Caco-2 (cell line): ENCODE measurements at regions not wholly inside any gene's neighbourhood (a gene's known extent, or its start where the extent isn't known, plus 50 kb on each side); places are given as distances from the start of the nearest gene placed in this dataset.

Experiments
- BruUV-seq: library from RNA; stranded (reverse); fragments of 400-500 nt; replicated peaks from 2 replicates; lab custom pipeline; 2021; lab: Mats Ljungman, UMichigan
- CTCF ChIA-PET: fragments of 300-600 bp; sonication (Branson Sonifier 250); formaldehyde crosslinking; loops from one replicate; lab custom pipeline; 2022; ENCODE audit warnings: antibody characterized with exemption; lab: Charles Lee
- POLR2A ChIA-PET: fragments of 300-600 bp; sonication (Branson Sonifier 250); formaldehyde crosslinking; loops from one replicate; lab custom pipeline; 2022; ENCODE audit warnings: antibody characterized with exemption; lab: Charles Lee
- DNase-seq, 2 experiments: peaks; one replicate each; pipeline versions ENCODE4 v3.0.0 to v3.0.0-alpha.2; 2020 to 2022
- H3K27me3 ChIP-seq: replicated peaks from 2 replicates; pipeline ENCODE4 v1.6.0; 2011; ENCODE audit warnings: low read length; ENCODE audit not compliant: control insufficient read depth, insufficient read depth
- H3K36me3 ChIP-seq: 2 replicates; pipeline ENCODE4 v1.5.1; 2011; ENCODE audit warnings: low read length; ENCODE audit not compliant: control insufficient read depth, insufficient read depth
- H3K4me1 ChIP-seq: fragments of 250-450 bp; sonication (Bioruptor Pico); 2 replicates; pipeline ENCODE4 v1.5.1; 2020; ENCODE audit warnings: mild to moderate bottlenecking
- H3K4me3 ChIP-seq: 2 replicates; pipeline ENCODE4 v1.5.1; 2011; ENCODE audit warnings: low read depth, mild to moderate bottlenecking, control low read depth, low read length
- H3K9me3 ChIP-seq: fragments of 250-450 bp; sonication (Bioruptor Pico); 2 replicates; pipeline ENCODE4 v1.5.1; 2020; ENCODE audit warnings: mild to moderate bottlenecking, moderate library complexity
- H3K27ac Mint-ChIP-seq: one replicate; pipeline ENCODE4 v1.8.0; 2022; ENCODE audit warnings: mixed read lengths; ENCODE audit not compliant: unreplicated experiment
- H3K27me3 Mint-ChIP-seq: one replicate; pipeline ENCODE4 v1.8.0; 2022; ENCODE audit warnings: mixed read lengths; ENCODE audit not compliant: insufficient read depth, unreplicated experiment
- H3K36me3 Mint-ChIP-seq: one replicate; pipeline ENCODE4 v1.8.0; 2022; ENCODE audit warnings: mild to moderate bottlenecking, mixed read lengths; ENCODE audit not compliant: insufficient read depth, unreplicated experiment
- H3K4me1 Mint-ChIP-seq: one replicate; pipeline ENCODE4 v1.8.0; 2022; ENCODE audit warnings: low read depth, mixed read lengths; ENCODE audit not compliant: unreplicated experiment
- H3K4me3 Mint-ChIP-seq: one replicate; pipeline ENCODE4 v1.8.0; 2022; ENCODE audit warnings: mild to moderate bottlenecking, moderate library complexity, mixed read lengths; ENCODE audit not compliant: unreplicated experiment
- H3K9me3 Mint-ChIP-seq: one replicate; pipeline ENCODE4 v1.8.0; 2022; ENCODE audit warnings: mixed read lengths; ENCODE audit not compliant: unreplicated experiment
- intact Hi-C: fragments of 100-400 bp; cut with micrococcal nuclease; formaldehyde crosslinking; loops from one replicate; pipeline ENCODE4 v1.10.0; 2022; ENCODE audit not compliant: unreplicated experiment
- TF ChIP-seq, protein P1 (sequence below), 2 experiments: fragments of 200-600 bp in 1 of 2; IDR thresholded peaks; 1 replicate in 1 of 2; 2 replicates in 1 of 2; pipeline versions ENCODE4 v1.5.1 to v1.8.0; 2011 to 2022; ENCODE audit warnings: antibody characterized with exemption in 1 of 2, control low read depth in 1 of 2, inconsistent platforms in 1 of 2, low read depth in 1 of 2, low read length in 1 of 2, mild to moderate bottlenecking in 1 of 2, moderate library complexity in 1 of 2; ENCODE audit not compliant: insufficient read depth in 1 of 2, severe bottlenecking in 1 of 2, unreplicated experiment in 1 of 2

DNA sequence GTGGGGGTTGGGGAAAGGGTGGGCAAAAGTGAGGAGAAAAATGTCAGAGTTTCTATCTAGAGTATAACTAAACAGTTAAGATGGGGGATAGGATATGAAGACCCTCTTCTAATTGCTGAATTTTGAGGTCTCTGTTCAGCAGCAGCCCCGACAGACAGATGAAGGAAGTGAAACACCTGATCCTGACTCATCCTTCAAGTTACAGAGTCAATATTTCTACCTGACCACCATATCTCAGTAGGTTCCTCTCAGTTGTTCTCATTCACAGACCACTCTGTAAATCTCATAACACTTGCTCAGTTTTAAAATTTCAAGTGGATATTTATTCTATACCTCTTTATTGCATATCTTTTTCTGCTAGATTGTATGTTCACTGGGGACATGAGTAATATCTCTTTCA, 69.5 kb downstream of the CCDC54 start:
- Mint-ChIP-seq H3K27ac (no peak overlapping the region), H3K36me3 (no peaks in the 10 kb centered on the region), H3K27me3 (no peaks in the 10 kb centered on the region), H3K9me3 (no peaks in the 10 kb centered on the region), H3K4me3 (no peak overlapping the region), H3K4me1 (no peaks in the 10 kb centered on the region)
- intact Hi-C loops, result no loop called here
- Histone ChIP-seq H3K36me3 (no peaks in the 10 kb centered on the region), H3K27me3 (no peaks in the 10 kb centered on the region), H3K9me3 (no peaks in the 10 kb centered on the region), H3K4me3 (no peak overlapping the region), H3K4me1 (no peaks in the 10 kb centered on the region)
- TF ChIP-seq, protein P1, sequence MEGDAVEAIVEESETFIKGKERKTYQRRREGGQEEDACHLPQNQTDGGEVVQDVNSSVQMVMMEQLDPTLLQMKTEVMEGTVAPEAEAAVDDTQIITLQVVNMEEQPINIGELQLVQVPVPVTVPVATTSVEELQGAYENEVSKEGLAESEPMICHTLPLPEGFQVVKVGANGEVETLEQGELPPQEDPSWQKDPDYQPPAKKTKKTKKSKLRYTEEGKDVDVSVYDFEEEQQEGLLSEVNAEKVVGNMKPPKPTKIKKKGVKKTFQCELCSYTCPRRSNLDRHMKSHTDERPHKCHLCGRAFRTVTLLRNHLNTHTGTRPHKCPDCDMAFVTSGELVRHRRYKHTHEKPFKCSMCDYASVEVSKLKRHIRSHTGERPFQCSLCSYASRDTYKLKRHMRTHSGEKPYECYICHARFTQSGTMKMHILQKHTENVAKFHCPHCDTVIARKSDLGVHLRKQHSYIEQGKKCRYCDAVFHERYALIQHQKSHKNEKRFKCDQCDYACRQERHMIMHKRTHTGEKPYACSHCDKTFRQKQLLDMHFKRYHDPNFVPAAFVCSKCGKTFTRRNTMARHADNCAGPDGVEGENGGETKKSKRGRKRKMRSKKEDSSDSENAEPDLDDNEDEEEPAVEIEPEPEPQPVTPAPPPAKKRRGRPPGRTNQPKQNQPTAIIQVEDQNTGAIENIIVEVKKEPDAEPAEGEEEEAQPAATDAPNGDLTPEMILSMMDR (IDR thresholded peaks at IDR 0.05; ENCODE audit: insufficient read depth in 1 of 2, low read depth in 1 of 2, low read length in 1 of 2, severe bottlenecking in 1 of 2, unreplicated experiment in 1 of 2), result no peak
- no peak for DNase-seq
- no TSS peak for BruUV-seq
- CTCF ChIA-PET, result no interaction called here
- POLR2A ChIA-PET, result no interaction called here

DNA sequence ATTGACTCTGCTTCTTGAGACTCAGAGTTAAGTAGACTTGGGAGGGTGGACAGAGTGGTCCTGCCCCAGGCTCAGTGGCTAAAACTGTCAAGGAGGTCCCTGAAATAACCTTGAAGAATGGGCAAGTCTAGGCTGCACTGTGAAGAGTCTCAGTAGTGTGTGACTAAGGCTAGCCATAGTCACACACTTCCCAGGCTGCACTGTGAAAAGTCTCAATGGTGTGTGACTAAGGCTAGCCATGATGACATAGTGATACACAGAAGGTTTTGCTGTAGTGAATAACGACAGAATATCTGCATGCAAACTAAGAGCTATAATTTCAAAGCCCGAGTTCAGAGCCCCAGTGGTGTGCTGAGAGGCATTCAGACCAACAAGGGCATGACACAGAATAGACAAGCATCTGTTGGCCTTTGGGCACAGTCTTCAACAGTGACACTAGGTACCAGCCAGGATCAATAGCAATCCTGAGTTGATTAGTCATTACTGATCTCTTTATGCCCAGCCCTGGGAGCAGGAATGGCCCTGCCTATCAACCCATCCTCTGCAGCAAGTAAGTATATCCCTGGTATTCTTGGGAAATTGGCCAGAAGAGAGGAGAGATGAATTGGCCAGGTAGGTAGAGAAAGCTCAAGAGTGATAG, 72.4 kb upstream of the BBX start:
- no peak for DNase-seq
- intact Hi-C loops, result no loop called here
- H3K27me3 Mint-ChIP-seq, result peaks cover 3% of the 10 kb centered on the region
- Histone ChIP-seq H3K4me1 (no peaks in the 10 kb centered on the region), H3K9me3 (no peaks in the 10 kb centered on the region), H3K27me3 (no peaks in the 10 kb centered on the region), H3K4me3 (no peak overlapping the region), H3K36me3 (no peaks in the 10 kb centered on the region)
- BruUV-seq, result no TSS peak
- CTCF ChIA-PET, result no interaction called here
- no peaks in the 10 kb centered on the region for H3K9me3 Mint-ChIP-seq
- no peak overlapping the region for H3K4me3 Mint-ChIP-seq
- TF ChIP-seq, protein P1 (IDR thresholded peaks at IDR 0.05; ENCODE audit: insufficient read depth in 1 of 2, low read depth in 1 of 2, low read length in 1 of 2, severe bottlenecking in 1 of 2, unreplicated experiment in 1 of 2), result no peak
- H3K36me3 Mint-ChIP-seq, result no peaks in the 10 kb centered on the region
- no peak overlapping the region for H3K27ac Mint-ChIP-seq
- H3K4me1 Mint-ChIP-seq, result no peaks in the 10 kb centered on the region
- POLR2A ChIA-PET, result no interaction called here

DNA sequence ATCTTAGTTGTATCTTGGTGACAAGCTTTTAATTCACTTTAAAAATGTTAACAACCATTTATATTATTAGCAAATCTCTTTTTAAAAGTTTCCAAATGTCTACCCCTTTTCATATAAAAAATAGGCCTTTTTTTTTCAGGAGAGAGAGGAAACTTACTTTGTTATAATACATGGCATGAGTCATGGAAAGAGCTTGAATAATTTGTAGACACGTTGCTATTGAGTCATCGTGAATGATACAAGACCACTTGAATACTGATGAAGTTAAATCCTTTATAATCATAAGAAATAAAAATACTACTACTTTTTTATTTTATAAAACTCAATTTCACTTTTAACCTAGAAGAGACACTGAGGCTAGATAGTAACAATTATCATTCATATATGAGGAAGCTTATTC, 70.3 kb upstream of the BBX start:
- no TSS peak for BruUV-seq
- Mint-ChIP-seq H3K27me3 (peaks cover 9% of the 10 kb centered on the region), H3K36me3 (no peaks in the 10 kb centered on the region), H3K4me3 (no peak overlapping the region), H3K4me1 (no peaks in the 10 kb centered on the region), H3K27ac (no peak overlapping the region), H3K9me3 (no peaks in the 10 kb centered on the region)
- no peak for DNase-seq
- intact Hi-C loops, result no loop called here
- no peaks in the 10 kb centered on the region for H3K4me1 ChIP-seq
- TF ChIP-seq, protein P1 (IDR thresholded peaks at IDR 0.05; ENCODE audit: insufficient read depth in 1 of 2, low read depth in 1 of 2, low read length in 1 of 2, severe bottlenecking in 1 of 2, unreplicated experiment in 1 of 2), result no peak
- H3K9me3 ChIP-seq, result no peaks in the 10 kb centered on the region
- CTCF ChIA-PET, result no interaction called here
- POLR2A ChIA-PET, result no interaction called here
- no peaks in the 10 kb centered on the region for H3K27me3 ChIP-seq
- no peaks in the 10 kb centered on the region for H3K36me3 ChIP-seq
- no peak overlapping the region for H3K4me3 ChIP-seq
